Kasumi-1 (cell line): ENCODE measurements at regions not wholly inside any gene's neighbourhood (a gene's known extent, or its start where the extent isn't known, plus 50 kb on each side); places are given as distances from the start of the nearest gene placed in this dataset.

Source experiments
- DNase-seq, 2 experiments: peaks; one replicate each; lab custom pipeline; 2025; lab: John Stamatoyannopoulos, UW

DNA sequence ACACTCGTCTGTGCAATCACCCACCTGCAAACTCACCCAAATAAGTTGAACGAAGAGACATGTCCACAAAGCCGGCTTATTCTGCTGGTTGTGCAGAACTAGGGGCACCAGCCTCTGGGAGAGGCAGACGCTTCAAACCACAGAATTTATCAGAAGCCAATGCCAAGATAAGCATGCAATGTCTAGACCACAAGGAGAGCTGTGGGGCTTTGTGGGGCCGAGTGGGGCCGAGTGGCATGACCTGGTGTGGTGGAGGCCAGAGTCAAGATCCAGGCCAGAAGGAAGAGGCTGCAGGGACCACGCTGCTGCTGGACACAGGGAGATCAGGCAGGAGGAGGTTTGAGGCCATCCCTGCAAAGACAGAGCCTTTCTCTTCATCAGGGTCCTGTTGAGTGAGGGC lies 259.0 kb downstream of the IRX2 start:
- no peak for DNase-seq

DNA sequence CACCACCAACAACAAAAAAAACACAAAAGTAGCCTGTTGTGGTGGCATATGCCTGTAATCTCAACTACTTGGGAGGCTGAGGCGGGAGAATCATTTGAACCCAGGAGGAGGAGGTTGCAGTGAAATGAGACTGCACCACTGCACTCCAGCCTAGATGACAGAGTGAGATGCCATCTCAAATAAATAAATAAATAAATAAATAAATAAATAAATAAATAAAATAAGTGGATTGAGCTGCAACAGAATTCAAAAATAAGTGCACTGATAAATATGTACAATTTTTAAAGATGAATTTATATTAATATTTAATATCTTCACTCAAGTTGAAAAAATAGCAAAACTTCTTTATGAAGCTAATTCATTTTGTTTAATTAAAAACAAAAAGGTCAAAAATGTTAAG lies 259.6 kb downstream of the IRX2 start:
- DNase-seq: no peak

DNA sequence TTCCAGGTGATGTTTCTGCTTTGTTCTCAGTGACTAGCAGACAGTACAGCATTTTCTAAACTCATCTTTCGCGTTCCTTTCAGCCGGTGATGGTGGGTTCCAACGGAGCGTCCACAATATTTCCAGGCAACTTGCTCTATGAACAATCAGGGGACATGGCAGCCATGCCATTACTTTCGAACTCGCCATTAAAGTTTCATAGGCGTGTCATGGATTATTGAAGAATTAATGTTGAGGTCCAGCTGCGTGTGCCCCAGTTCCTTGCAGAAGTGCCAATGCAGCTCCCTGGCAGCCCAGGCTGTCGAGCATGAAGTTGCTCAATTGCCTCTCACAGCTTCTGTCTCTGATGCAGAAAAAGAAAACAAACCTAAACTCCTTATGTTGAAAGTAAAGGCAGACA lies 262.2 kb downstream of the IRX2 start:
- no peak for DNase-seq

DNA sequence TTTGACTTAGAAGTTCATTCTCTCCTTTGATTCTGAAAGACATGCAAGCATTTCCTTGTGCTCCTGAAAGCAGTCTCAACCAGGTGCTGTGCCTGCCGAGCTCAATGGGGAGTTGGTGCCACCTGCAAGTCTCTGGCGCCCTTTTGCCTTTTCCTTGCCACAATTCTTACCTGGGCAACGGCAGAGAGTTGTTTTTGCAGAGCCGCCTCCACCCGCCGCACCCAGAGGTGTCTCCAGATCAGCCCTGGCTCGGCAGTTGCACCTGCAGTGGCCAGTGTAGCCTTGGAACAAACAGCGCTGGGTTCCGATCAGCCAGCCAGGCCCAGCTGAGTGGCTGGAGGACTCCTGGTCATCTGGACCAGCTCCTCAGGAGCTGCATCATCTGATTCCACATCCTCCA lies 262.9 kb downstream of the IRX2 start:
- DNase-seq: no peak

DNA sequence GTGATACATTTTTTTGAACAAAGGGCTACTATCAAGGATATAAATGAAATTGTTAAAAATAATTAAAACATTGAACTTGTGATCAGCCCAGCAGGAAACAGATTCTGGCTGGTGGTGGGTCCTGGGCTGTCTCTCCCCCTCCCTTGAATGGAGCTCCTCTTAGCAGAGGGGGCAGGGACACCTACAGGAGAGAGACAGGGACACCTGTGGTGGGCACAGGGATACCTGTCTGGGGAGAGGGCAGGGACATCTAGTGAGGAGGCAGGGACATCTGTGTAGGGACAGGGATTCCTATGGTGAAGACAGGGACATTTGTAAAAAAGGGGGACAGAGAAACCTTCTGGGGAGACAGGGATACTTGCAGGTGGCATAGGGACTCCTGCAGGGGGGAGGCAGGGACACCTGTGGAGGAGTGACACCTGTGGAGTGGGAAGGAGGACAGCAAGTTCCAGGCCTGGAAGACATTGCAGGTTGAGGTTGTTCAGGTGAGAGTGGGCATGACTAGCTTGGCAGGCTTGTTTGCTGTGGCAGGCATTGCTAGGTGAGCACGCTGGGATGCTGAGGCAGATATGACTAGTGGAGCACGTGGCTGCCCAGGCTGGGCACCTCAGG lies 264.2 kb downstream of the IRX2 start:
- DNase-seq: no peak

DNA sequence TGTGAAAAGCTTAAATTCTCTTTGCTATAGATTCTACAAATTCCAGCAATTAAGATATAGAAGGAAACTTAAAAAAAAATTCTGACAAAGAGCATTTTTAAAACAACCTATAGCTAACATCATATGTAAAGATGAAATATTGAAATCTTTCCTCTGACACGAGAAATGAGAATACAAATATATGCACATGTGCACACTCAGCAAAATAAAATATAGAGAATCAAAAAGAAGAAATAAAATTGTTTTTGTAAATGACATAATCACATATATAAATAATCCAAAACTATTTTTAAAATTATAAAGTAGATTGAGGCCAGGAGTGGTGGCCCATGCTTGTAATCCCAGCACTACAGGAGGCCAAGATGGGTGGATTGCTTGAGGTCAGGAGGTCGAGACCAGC lies 265.1 kb downstream of the IRX2 start:
- DNase-seq: no peak

DNA sequence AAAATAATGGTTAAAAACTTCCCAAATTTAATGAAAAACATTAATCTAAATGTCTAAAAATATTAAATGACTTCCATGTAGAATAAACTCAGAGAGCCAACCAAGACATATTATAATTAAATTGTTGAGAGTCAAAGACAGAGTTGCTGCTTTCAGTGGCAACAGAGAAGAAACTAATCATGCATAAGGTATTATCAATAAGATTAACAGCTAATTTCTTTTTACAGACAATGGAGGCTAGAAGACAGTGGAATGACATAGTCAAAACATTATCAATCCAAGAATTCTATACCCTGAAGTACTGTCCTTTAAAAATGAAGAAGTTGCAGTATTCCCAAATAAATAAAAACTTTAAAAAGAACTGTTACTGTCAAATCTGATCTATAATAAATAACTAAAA lies 268.7 kb downstream of the IRX2 start:
- peak in 1 of 2 experiments; percentile 2 for DNase-seq

DNA sequence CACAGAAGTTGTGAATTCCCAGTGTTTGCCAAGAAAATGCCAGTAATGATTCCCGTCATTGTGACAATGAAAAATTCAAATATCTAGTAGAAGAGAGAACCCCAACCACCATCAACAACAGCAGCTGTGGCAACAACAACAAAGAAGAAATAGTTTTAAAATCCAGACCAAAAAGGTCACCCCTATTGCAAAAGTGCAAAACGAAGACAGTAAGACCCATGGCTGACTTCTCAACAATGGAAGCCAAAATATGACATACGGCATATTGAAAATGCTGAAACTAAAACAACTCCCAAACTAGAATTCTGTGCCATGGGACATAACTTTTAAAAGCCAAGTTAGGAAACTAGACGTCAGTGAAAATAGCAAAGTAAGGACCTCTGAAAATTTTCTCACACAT lies 270.6 kb downstream of the IRX2 start:
- DNase-seq: no peak

DNA sequence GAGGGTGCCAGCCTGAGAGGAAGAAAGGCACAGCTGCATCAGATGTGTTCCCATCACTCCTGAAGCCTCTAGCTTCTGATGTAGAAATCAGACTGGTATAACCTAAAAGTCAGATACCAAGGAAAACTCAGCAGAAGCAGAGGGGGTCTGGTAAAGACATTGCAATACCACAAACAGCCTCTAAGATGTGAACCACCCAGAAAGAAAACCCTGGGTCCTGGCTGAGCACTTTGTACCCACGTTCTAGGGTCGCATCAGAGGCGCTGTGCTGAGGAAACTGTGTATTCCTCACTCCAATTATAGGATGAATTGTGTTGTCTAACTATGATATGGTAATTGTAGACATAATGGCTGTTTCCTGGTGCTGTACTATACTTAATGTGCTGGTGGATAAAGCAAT lies 275.6 kb downstream of the IRX2 start:
- no peak for DNase-seq

DNA sequence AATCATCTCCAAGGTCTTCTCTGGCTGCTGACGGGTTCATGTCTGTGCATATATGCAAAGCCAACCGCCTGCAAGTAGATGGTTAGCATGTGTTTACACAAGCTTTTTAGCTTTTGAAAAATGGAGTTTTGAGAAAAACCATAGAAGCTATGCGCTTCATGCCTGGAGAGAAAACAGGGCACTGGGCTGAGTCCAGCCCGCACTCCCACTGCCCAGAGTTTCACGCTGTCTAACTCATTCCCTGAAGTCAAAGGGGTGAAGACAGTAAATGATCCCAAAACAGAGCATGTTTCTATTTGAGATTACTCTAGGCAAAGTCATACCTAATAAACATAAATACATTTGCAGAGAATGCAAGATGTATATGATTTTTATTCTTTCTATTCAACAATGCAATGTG lies 278.8 kb downstream of the IRX2 start:
- no peak for DNase-seq

DNA sequence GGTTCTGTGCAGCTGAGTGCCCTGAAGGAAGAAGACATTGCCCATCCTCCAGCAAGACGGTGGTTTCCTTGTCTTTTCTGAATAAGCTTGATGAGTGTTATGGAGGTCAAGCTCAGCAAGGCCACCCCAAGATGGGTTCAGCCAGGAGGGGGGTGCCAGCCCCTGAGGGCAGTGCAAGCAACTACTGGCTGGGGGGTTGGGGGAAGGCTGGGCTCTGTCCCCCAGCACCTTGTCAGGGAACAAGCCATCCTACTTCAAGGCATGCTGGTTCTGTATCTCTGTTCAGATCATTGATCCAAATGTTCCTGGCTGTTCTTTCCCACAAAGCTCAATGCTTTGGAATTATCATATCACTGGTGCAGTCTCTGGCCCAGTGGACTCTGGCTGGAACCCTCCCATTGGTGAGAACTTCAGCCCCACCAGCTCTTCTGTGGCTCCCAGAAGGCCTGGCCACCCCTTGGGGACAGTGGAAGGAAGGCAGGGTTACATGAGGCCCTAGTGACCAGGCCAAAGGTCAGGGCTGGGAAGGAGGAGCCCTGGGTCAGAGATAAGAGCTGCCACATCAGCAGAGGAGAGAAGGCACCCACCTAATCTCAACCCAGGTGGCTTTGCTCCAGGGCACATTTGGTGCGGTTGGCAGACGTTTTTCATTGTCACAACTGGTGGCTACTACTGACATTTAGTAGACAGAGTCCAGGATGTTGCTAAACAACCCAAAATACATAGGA lies 280.2 kb downstream of the IRX2 start:
- no peak for DNase-seq

DNA sequence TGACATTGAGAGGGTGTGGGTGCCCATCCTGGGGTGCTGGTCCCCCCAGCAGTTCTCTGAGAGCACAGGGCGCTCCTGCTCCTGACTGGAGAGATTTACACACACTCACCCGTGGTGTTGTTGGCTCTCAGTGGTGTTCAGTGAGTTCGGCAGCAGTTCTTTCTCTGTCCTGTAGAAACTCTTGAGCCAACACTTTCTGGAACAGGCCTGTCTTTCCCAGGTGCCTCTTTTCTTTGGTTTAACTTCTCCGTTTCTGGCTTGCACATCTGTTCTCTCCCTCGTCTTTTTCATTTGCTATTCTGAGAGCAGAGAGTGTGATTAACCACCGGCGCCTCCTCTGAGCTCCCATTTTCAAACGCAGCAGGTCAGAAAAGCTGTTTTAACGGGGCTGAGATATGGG lies 284.5 kb downstream of the IRX2 start:
- no peak for DNase-seq

DNA sequence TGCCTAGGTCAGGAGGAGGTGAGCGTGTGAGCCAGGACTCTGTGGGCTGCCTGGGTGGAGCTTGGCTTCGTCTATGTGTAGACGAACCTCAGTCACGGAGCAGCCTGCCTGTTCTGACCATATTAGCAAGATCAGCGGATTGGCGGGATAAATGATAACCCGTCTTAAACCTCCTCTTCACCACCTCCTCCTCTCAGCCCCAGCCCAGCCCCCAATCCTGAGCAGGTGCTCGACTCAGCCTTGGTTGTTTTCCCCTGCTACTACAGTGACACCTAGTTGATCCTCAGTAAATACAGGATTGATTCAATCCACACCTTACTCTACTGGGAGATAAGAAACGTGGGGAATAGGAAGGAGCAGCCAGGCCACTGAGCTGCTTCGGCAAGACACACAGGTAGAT lies 286.1 kb downstream of the IRX2 start:
- DNase-seq: no peak

DNA sequence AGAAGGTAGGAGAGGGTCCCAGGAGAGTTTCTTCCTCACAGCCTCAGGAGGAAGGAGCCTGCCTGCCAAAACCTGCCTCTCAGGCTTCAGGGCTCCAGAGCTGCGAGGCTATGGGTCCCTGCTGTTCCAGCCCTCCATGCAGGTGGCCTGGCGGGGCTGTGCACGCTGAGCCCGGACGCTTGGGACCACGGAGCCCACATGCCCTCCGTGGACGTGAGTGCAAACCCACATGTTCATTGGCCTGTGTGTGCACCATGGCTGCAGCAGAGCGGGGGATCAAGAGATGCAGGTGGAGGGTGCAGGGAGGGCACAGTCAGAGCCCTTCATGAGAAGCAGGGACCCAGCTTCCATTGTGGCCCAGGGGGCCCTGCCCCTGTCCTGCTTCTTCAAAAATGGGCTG lies 287.3 kb downstream of the IRX2 start:
- DNase-seq: no peak

DNA sequence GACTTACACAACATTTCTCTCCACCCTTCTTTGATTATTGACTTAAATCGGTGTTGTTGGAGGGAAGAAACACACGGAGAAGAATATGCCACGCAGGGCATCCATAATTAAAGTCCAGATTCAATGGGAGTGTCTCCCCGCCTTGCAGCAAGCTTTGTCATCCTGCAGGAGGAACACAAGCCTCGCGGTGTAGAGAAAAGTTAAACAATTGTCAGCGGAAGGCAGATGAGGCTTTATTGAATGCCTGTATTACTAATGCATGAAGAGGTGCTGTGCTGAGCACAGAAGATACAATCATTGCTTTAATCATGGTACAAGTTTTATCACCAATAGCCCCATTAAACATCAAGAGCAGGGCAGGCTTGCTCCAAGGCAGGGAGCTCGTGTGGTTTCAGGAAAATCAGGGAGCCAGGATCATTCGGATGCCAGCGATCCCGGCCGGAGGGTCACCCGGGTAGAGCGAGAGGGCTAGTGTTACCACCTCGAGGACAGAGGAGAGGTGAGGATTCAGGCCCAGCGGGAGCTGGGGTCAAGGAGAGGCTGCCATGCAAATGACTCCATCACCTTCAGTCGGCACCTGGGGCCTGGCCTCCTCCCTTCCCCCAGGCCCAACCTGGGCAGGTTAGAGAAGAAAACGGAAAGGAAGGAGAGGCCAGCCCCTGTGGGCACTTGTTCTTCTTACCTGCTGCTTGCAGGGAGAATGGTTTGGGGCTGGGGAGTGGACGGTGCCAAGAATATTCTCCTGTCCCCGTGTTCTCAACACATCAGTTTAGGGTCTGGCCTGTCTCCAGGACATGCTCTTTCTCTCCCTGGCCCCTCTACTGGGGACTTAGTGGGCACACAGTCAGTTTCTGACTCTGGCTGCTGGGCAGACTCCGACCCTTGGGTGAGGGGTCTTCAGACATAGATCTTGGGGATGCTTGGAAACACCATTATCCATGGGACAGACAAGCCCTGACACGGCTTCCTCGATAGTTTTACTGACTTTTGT lies 289.5 kb downstream of the IRX2 start:
- no peak for DNase-seq

DNA sequence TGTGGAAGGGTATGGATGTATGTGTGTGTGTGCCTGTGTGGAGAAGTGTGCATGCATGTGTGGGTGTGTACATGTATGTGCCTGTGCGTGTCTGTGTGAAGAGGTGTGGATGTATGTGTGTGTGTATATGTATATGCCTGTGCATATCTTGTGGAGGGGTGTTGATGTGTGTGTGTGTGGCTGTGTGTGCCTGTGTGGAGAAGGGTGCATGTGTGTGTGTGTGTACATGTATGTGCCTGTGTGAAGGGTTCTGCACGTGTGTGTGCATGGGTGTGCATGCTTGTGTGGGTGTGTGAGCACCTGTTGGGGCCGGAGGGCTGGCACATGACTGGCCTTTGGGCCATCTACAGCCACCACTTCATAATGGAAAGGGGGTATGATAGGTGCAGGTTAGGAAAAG lies 291.4 kb downstream of the IRX2 start:
- no peak for DNase-seq

DNA sequence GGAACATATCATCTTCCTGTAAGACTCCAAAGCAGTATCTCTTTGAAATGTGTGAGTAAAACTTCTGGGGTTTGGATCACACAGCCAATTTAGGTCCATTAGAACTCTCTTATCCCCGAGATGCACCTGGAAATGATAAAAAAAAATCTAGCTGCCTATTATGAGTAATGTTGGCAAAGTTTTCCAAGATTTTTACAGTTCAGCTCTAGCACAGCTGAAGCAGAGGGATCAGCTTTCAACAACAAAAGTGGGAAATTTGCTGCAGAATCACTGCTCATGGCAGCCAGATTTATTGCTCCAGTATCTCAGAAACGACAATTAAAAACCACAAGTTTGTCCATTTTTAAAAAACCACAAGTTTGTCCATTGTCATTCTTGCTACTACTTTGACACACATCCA lies 292.2 kb downstream of the IRX2 start:
- DNase-seq: no peak

DNA sequence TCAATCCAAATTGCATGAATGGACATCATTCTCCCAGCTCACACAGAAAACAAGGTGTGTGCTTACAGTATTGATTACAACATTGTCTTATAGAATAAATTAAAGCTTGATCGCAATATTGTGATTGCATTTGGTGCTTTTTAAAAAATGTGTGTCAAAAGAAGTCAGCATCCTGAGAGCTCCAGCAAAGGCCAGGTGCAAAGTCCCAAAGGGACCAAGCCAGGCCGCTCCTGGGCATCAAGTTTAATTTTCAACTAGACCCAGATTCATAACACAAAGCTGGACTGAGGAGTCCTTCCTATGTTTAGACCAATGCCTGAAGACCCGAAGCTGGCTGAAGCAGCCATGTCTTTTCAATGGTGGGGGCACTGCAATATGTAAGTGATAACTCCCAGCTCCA lies 295.6 kb downstream of the IRX2 start:
- DNase-seq: no peak

DNA sequence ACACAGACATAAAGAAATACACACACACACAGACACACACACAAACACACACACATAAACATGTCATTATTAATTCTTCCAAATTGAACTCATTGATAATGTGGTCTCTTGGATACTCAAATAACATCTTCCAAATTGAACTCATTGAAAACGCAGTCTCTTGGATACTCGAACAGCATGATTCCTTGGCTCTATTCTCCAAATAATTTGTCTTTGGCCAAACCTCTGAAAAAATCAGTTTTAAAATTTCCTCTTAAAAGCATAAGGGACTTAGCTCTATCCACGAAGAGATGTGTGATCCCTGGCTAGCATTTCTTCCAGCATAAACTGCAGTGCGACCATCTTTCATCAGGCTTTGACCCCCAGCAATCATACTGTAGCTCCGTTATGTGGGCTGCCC lies 296.6 kb downstream of the IRX2 start:
- no peak for DNase-seq

DNA sequence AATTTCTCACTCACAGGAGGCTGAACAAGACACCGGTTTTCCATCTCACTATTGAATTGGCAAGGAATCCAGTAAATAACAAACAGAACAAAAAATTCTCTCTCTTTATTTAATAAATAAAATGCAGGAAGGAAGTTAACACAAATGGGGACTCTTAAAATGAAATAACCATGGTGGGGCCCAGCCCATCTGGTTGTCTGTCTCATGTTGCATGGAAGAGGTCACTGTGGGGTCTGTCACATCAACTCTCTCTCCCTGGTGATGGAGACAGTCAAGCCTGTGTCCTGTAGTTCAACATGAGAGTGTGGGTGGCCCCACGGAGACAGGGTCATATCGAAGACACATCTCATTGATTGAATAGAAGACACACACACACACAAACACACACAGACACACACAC lies 297.7 kb downstream of the IRX2 start:
- DNase-seq: no peak

DNA sequence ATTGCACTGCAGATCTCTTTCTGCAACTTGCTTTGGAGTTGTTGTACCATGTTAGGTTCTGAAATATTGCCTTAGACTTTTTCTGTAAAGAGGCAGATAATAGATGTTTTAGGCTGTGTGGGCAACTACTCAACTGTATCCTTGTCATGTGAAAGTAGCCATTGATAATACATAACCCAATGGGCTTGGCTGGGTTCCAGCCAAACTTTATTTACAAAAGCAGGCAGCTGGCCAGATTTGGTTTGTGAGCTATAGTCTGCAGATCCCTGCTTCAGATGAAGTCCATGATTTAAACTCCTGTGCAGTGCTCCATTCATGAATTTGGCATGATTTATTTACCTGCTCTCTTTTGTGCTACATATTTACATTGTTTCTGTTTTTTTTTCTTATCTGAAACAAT lies 300.4 kb downstream of the IRX2 start:
- no peak for DNase-seq

DNA sequence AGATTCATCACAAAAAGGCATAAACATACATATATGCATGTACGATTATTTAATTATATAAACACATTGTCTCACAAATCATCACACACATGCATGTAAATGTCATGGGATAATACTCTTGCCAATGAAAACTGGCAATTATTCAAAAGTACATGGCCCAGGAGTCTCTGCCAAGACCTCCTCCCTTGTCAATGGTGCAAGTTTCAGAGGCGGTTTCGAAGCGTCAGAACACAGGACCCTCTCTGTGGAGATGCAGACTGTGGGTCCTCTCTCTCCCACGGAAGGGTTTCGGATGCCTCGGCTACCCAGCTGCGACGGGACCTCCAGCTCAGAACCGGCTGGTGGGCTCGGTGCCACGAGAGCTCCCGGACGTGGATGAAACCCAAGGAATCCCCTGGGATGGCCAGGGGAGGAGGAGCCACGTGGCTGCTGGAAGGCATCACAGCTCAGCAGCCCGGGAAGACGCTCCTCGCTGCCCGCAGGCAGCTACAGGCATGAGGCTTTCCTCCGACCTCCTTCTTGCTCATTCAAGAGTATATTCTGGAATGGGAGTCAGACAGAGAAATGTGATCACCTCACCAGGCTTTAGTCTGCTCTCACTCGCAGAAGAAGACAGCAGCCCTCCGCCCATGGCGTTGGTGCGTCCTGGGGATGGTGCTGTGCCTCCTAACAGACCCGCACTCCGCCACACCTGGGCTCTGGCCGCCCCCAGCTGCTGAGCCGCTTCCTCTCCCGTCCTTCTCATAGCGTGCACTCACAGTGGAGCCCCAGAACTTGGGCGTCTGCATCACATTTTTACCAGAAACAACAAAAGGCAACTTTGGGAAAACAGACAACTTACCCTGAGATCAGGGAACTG lies 308.8 kb downstream of the IRX2 start:
- DNase-seq: no peak
